WTC11 (cell line): ENCODE measurements at regions not wholly inside any gene's neighbourhood (a gene's known extent, or its start where the extent isn't known, plus 50 kb on each side); places are given as distances from the start of the nearest gene placed in this dataset.
A peak's percentile ranks its signal among the peaks of the same experiment; 100 is the strongest.

Source experiments
- ATAC-seq: fragments of 200-7000 bp; cut with Tn5 transposase; 2 replicates; pipeline ENCODE4 v1.10.0; 2021; ENCODE audit warnings: mild to moderate bottlenecking, moderate library complexity
- CTCF ChIA-PET: fragments of 300-600 bp; sonication (Branson Sonifier 250); formaldehyde crosslinking; loops from one replicate; lab custom pipeline; 2021; ENCODE audit warnings: antibody characterized with exemption; lab: Charles Lee
- POLR2A ChIA-PET: fragments of 350-600 bp; sonication (Branson Sonifier 250); formaldehyde crosslinking; loops from one replicate; lab custom pipeline; 2021; ENCODE audit warnings: antibody characterized with exemption; lab: Charles Lee
- DNase-seq: peaks from one replicate; pipeline ENCODE4 v3.0.0; 2021; ENCODE audit warnings: low spot score
- H3K27ac Mint-ChIP-seq: 2 replicates; pipeline ENCODE4 v1.8.0; 2021; ENCODE audit warnings: mixed read lengths
- H3K27me3 Mint-ChIP-seq: 2 replicates; pipeline ENCODE4 v1.8.0; 2021; ENCODE audit warnings: low read depth, mild to moderate bottlenecking, moderate library complexity, mixed read lengths
- H3K36me3 Mint-ChIP-seq: 2 replicates; pipeline ENCODE4 v1.8.0; 2021; ENCODE audit warnings: mixed read lengths
- H3K4me1 Mint-ChIP-seq: 2 replicates; pipeline ENCODE4 v1.8.0; 2022; ENCODE audit warnings: mixed read lengths
- H3K4me3 Mint-ChIP-seq: 2 replicates; pipeline ENCODE4 v1.8.0; 2021; ENCODE audit warnings: mild to moderate bottlenecking, moderate library complexity, mixed read lengths
- H3K9me3 Mint-ChIP-seq: 2 replicates; pipeline ENCODE4 v1.8.0; 2021; ENCODE audit warnings: mixed read lengths
- ELF4 ChIP-seq: sonication (generic); formaldehyde crosslinking; IDR thresholded peaks from 2 replicates; pipeline ENCODE4 v1.8.1; 2022; ENCODE audit warnings: low read depth, mild to moderate bottlenecking, moderate library complexity, missing genetic modification reagents
- HMGA2 ChIP-seq: fragments of 250-450 bp; sonication (Bioruptor Pico); IDR thresholded peaks from 2 replicates; pipeline ENCODE4 v1.4.0; 2021; ENCODE audit warnings: mild to moderate bottlenecking, moderate library complexity
- MXD4 ChIP-seq: fragments of 250-450 bp; sonication (Bioruptor Pico); IDR thresholded peaks from 2 replicates; pipeline ENCODE4 v1.8.0; 2021; ENCODE audit warnings: mild to moderate bottlenecking, moderate library complexity, borderline replicate concordance
- SMAD4 ChIP-seq: sonication (generic); formaldehyde crosslinking; IDR thresholded peaks from 2 replicates; pipeline ENCODE4 v1.8.0; 2022; ENCODE audit warnings: mild to moderate bottlenecking, missing genetic modification reagents
- TEAD1 ChIP-seq: sonication (generic); formaldehyde crosslinking; IDR thresholded peaks from 2 replicates; pipeline ENCODE4 v1.8.0; 2022; ENCODE audit warnings: mild to moderate bottlenecking, missing genetic modification reagents
- ZNF423 ChIP-seq: fragments of 250-450 bp; sonication (Bioruptor Pico); IDR thresholded peaks from 2 replicates; pipeline ENCODE4 v2.1.2; 2022; ENCODE audit warnings: mild to moderate bottlenecking, moderate library complexity
- TF ChIP-seq, protein P1 (sequence below): sonication (generic); formaldehyde crosslinking; IDR thresholded peaks from 2 replicates; pipeline ENCODE4 v1.8.1; 2023; ENCODE audit warnings: mild to moderate bottlenecking, moderate library complexity, missing genetic modification reagents
- TF ChIP-seq, protein P2 (sequence below): sonication (generic); formaldehyde crosslinking; IDR thresholded peaks from 2 replicates; pipeline ENCODE4 v1.8.1; 2023; ENCODE audit warnings: mild to moderate bottlenecking, missing genetic modification reagents
- TF ChIP-seq, protein P3 (sequence below): sonication (generic); formaldehyde crosslinking; IDR thresholded peaks from 2 replicates; pipeline ENCODE4 v1.8.0; 2022; ENCODE audit warnings: mild to moderate bottlenecking, missing genetic modification reagents
- TF ChIP-seq, protein P4 (sequence below): sonication (generic); formaldehyde crosslinking; IDR thresholded peaks from 2 replicates; pipeline ENCODE4 v1.8.1; 2023; ENCODE audit warnings: mild to moderate bottlenecking, missing genetic modification reagents, moderate library complexity
- TF ChIP-seq, protein P5 (sequence below): sonication (generic); formaldehyde crosslinking; IDR thresholded peaks from 2 replicates; pipeline ENCODE4 v1.8.0; 2022; ENCODE audit warnings: mild to moderate bottlenecking, missing genetic modification reagents
- TF ChIP-seq, protein P6 (sequence below): sonication (generic); formaldehyde crosslinking; IDR thresholded peaks from 2 replicates; pipeline ENCODE4 v1.8.1; 2022; ENCODE audit warnings: missing genetic modification reagents, borderline replicate concordance

DNA sequence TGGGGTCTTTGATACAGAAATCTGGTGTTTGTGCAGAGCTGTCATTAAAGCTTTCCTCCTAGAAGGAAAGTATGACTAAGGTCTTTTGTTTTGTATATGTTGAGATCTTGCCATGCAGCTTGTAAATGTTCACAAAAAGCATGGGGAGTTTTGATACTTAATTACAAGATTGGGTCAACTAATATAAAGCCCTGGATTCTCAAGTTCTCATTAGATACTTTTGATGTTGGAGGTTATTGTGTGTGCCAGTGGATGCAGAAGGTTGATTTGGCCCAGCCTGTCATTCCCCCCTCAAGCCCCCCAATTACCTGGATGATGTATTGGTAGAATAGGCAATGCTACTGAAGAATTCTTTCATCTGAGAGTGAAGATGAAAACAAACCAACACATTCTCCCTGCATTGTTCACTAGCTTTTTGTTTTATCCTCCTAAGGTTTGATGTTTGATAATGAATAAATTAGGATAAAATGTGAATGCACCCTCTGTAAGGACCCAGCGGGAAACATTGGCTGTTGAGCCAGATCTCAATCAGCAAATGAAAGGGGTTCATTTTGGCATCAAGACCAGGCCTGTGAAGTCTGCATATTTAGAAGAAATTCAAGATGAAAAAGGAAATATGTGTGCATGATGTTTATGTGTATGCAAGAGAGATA lies 61.9 kb upstream of the ADAMTS19 start:
- TF ChIP-seq MXD4 (no peak), TEAD1 (peak; percentile 34; the same call in 1 of the 2 replicates), SMAD4 (no peak)

DNA sequence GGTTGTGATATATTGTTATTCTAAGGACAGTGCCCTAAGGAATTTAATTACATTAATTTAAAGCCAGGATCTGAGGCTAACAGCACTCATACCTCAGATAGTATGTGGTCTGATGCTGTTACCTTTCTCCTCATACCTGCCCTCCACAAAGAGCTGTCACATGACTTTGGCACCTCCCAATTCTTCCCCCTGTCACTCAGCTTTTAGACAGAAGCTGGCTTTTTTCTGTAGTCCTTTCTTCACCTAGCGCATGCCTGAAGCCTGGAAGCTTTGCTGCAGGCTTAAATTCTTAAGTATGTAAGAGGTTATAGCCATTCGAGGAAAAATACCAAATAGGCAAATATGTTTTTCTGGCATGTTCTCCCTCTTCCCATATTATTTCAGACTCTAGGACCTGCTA lies 61.0 kb upstream of the ADAMTS19 start:
- DNase-seq (peak; percentile 17), ATAC-seq (peak; percentile 83)
- Mint-ChIP-seq H3K9me3 (peaks cover 18% of the 10 kb centered on the region), H3K4me3 (no peak overlapping the region), H3K27me3 (peaks cover 3% of the 10 kb centered on the region; the same call in 1 of the 2 replicates), H3K27ac (peak overlapping the region; percentile 66; the same call in 1 of the 2 replicates), H3K4me1 (peaks cover 58% of the 10 kb centered on the region), H3K36me3 (peaks cover 20% of the 10 kb centered on the region)
- ChIA-PET CTCF (interaction anchor here (1.3 kb wide), 1 partner anchor 372 kb away, joined by 3 read pairs; no protein-coding TSS in a partner anchor), POLR2A (no interaction called here)
- TF ChIP-seq SMAD4 (no peak), ZNF423 (no peak), ELF4 (no peak), HMGA2 (no peak)
- TF ChIP-seq, protein P1, sequence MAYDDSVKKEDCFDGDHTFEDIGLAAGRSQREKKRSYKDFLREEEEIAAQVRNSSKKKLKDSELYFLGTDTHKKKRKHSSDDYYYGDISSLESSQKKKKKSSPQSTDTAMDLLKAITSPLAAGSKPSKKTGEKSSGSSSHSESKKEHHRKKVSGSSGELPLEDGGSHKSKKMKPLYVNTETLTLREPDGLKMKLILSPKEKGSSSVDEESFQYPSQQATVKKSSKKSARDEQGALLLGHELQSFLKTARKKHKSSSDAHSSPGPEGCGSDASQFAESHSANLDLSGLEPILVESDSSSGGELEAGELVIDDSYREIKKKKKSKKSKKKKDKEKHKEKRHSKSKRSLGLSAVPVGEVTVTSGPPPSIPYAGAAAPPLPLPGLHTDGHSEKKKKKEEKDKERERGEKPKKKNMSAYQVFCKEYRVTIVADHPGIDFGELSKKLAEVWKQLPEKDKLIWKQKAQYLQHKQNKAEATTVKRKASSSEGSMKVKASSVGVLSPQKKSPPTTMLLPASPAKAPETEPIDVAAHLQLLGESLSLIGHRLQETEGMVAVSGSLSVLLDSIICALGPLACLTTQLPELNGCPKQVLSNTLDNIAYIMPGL (CRISPR knock-in tag), result no peak
- TF ChIP-seq, protein P2, sequence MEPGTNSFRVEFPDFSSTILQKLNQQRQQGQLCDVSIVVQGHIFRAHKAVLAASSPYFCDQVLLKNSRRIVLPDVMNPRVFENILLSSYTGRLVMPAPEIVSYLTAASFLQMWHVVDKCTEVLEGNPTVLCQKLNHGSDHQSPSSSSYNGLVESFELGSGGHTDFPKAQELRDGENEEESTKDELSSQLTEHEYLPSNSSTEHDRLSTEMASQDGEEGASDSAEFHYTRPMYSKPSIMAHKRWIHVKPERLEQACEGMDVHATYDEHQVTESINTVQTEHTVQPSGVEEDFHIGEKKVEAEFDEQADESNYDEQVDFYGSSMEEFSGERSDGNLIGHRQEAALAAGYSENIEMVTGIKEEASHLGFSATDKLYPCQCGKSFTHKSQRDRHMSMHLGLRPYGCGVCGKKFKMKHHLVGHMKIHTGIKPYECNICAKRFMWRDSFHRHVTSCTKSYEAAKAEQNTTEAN (CRISPR knock-in tag), result no peak
- TF ChIP-seq, protein P3, sequence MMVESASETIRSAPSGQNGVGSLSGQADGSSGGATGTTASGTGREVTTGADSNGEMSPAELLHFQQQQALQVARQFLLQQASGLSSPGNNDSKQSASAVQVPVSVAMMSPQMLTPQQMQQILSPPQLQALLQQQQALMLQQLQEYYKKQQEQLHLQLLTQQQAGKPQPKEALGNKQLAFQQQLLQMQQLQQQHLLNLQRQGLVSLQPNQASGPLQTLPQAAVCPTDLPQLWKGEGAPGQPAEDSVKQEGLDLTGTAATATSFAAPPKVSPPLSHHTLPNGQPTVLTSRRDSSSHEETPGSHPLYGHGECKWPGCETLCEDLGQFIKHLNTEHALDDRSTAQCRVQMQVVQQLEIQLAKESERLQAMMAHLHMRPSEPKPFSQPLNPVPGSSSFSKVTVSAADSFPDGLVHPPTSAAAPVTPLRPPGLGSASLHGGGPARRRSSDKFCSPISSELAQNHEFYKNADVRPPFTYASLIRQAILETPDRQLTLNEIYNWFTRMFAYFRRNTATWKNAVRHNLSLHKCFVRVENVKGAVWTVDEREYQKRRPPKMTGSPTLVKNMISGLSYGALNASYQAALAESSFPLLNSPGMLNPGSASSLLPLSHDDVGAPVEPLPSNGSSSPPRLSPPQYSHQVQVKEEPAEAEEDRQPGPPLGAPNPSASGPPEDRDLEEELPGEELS, result no peak
- TF ChIP-seq, protein P4, sequence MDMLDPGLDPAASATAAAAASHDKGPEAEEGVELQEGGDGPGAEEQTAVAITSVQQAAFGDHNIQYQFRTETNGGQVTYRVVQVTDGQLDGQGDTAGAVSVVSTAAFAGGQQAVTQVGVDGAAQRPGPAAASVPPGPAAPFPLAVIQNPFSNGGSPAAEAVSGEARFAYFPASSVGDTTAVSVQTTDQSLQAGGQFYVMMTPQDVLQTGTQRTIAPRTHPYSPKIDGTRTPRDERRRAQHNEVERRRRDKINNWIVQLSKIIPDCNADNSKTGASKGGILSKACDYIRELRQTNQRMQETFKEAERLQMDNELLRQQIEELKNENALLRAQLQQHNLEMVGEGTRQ, result peak; percentile 84
- TF ChIP-seq, protein P5, sequence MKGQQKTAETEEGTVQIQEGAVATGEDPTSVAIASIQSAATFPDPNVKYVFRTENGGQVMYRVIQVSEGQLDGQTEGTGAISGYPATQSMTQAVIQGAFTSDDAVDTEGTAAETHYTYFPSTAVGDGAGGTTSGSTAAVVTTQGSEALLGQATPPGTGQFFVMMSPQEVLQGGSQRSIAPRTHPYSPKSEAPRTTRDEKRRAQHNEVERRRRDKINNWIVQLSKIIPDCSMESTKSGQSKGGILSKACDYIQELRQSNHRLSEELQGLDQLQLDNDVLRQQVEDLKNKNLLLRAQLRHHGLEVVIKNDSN (CRISPR knock-in tag), result peak; percentile 76
- TF ChIP-seq, protein P6, sequence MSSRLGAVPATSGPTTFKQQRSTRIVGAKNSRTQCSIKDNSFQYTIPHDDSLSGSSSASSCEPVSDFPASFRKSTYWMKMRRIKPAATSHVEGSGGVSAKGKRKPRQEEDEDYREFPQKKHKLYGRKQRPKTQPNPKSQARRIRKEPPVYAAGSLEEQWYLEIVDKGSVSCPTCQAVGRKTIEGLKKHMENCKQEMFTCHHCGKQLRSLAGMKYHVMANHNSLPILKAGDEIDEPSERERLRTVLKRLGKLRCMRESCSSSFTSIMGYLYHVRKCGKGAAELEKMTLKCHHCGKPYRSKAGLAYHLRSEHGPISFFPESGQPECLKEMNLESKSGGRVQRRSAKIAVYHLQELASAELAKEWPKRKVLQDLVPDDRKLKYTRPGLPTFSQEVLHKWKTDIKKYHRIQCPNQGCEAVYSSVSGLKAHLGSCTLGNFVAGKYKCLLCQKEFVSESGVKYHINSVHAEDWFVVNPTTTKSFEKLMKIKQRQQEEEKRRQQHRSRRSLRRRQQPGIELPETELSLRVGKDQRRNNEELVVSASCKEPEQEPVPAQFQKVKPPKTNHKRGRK (CRISPR knock-in tag), result no peak

More for the DNA sequence above, 61.9 kb upstream of the ADAMTS19 start:
- CTCF ChIA-PET, result no interaction called here
- POLR2A ChIA-PET, result interaction anchor here (0.7 kb wide), 1 partner anchor 19 kb away, joined by 4 read pairs; no protein-coding TSS in a partner anchor
- peaks cover 3% of the 10 kb centered on the region; the same call in 1 of the 2 replicates for H3K27me3 Mint-ChIP-seq
- DNase-seq (no peak), ATAC-seq (peak; percentile 63)
- H3K4me3 Mint-ChIP-seq, result peak overlapping the region; percentile 31; the same call in 1 of the 2 replicates
- peaks cover 18% of the 10 kb centered on the region for H3K9me3 Mint-ChIP-seq
- peak overlapping the region; percentile 55; the same call in 1 of the 2 replicates for H3K27ac Mint-ChIP-seq
- peaks cover 58% of the 10 kb centered on the region for H3K4me1 Mint-ChIP-seq
- H3K36me3 Mint-ChIP-seq, result peaks cover 20% of the 10 kb centered on the region
